ENCODE measurements at regions not wholly inside any gene's neighbourhood (a gene's known extent, or its start where the extent isn't known, plus 50 kb on each side); places are given as distances from the start of the nearest gene placed in this dataset.

- H3K27ac ChIP-seq (ENCODE audit: low read depth in 1 of 3, low read length in 2 of 3) = peak overlapping the region in 1 of 3 donors; percentile 35
- peaks cover 0 to 13% of the 10 kb centered on the region in 2 donors for H3K9me3 ChIP-seq (ENCODE audit: control insufficient read depth in 2 of 2, insufficient read depth in 1 of 2, low read depth in 1 of 2, low read length in 1 of 2)
- 18 to 30% (median 30%) methylated on average over 21 of the region's 21 CpGs for WGBS, 3 donors
- peak; percentile 74 to 86 for DNase-seq
- H3K27me3 ChIP-seq (ENCODE audit: control insufficient read depth in 3 of 3, insufficient read depth in 3 of 3, low read length in 3 of 3) = peaks cover 0 to 2% (median 0%) of the 10 kb centered on the region in 3 donors
- H3K36me3 ChIP-seq (ENCODE audit: control insufficient read depth in 3 of 3, insufficient read depth in 2 of 3, low read depth in 1 of 3, low read length in 3 of 3) = no peaks in the 10 kb centered on the region
- peaks cover 0 to 62% (median 12%) of the 10 kb centered on the region in 3 donors for H3K4me1 ChIP-seq (ENCODE audit: control insufficient read depth in 3 of 3, insufficient read depth in 2 of 3, low read depth in 1 of 3, low read length in 2 of 3)
- no peak for FAIRE-seq
- H3K4me3 ChIP-seq (ENCODE audit: low read depth in 1 of 3, low read length in 3 of 3) = no peak overlapping the region
Measured at GRCh38 chr14:100662879-100663760, 63.6 kb upstream of the DLK1 start.

- 47 to 70% (median 56%) methylated on average over 2 to 3 of the region's 3 CpGs for WGBS, 3 donors
- H3K27ac ChIP-seq (ENCODE audit: low read depth in 1 of 3, low read length in 2 of 3) = no peak overlapping the region
Measured at GRCh38 chr14:100663761-100664052, 63.0 kb upstream of the DLK1 start.

GRCh38 chr14:100664231-100664630, 62.5 kb upstream of the DLK1 start:
- no peak overlapping the region for H3K4me3 ChIP-seq (ENCODE audit: low read depth in 1 of 3, low read length in 3 of 3)
- H3K36me3 ChIP-seq (ENCODE audit: control insufficient read depth in 3 of 3, insufficient read depth in 2 of 3, low read depth in 1 of 3, low read length in 3 of 3) = no peaks in the 10 kb centered on the region
- peaks cover 0 to 13% of the 10 kb centered on the region in 2 donors for H3K9me3 ChIP-seq (ENCODE audit: control insufficient read depth in 2 of 2, insufficient read depth in 1 of 2, low read depth in 1 of 2, low read length in 1 of 2)
- no peak overlapping the region for H3K27ac ChIP-seq (ENCODE audit: low read depth in 1 of 3, low read length in 2 of 3)
- peaks cover 0 to 2% (median 0%) of the 10 kb centered on the region in 3 donors for H3K27me3 ChIP-seq (ENCODE audit: control insufficient read depth in 3 of 3, insufficient read depth in 3 of 3, low read length in 3 of 3)
- DNase-seq = no peak
- WGBS, 3 donors = 68 to 75% (median 70%) methylated on average over 5 of the region's 5 CpGs
- H3K4me1 ChIP-seq (ENCODE audit: control insufficient read depth in 3 of 3, insufficient read depth in 2 of 3, low read depth in 1 of 3, low read length in 2 of 3) = peaks cover 3 to 62% (median 18%) of the 10 kb centered on the region in 3 donors
- no peak for FAIRE-seq

More at GRCh38 chr14:100663761-100664052, 63.0 kb upstream of the DLK1 start:
- no peak overlapping the region for H3K4me3 ChIP-seq (ENCODE audit: low read depth in 1 of 3, low read length in 3 of 3)
- peaks cover 0 to 2% (median 0%) of the 10 kb centered on the region in 3 donors for H3K27me3 ChIP-seq (ENCODE audit: control insufficient read depth in 3 of 3, insufficient read depth in 3 of 3, low read length in 3 of 3)
- DNase-seq = no peak
- H3K4me1 ChIP-seq (ENCODE audit: control insufficient read depth in 3 of 3, insufficient read depth in 2 of 3, low read depth in 1 of 3, low read length in 2 of 3) = peaks cover 0 to 62% (median 18%) of the 10 kb centered on the region in 3 donors
- no peak for FAIRE-seq
- H3K9me3 ChIP-seq (ENCODE audit: control insufficient read depth in 2 of 2, insufficient read depth in 1 of 2, low read depth in 1 of 2, low read length in 1 of 2) = peaks cover 0 to 13% of the 10 kb centered on the region in 2 donors
- no peaks in the 10 kb centered on the region for H3K36me3 ChIP-seq (ENCODE audit: control insufficient read depth in 3 of 3, insufficient read depth in 2 of 3, low read depth in 1 of 3, low read length in 3 of 3)

- H3K27ac ChIP-seq (ENCODE audit: low read depth in 1 of 3, low read length in 2 of 3) = peak overlapping the region in 1 of 3 donors; percentile 51
- no peaks in the 10 kb centered on the region for H3K36me3 ChIP-seq (ENCODE audit: control insufficient read depth in 3 of 3, insufficient read depth in 2 of 3, low read depth in 1 of 3, low read length in 3 of 3)
- H3K4me3 ChIP-seq (ENCODE audit: low read depth in 1 of 3, low read length in 3 of 3) = no peak overlapping the region
- no peak for DNase-seq
- WGBS, 3 donors = 45 to 50% (median 47%) methylated on average over 14 of the region's 14 CpGs
- peaks cover 0 to 4% (median 2%) of the 10 kb centered on the region in 3 donors for H3K27me3 ChIP-seq (ENCODE audit: control insufficient read depth in 3 of 3, insufficient read depth in 3 of 3, low read length in 3 of 3)
- H3K4me1 ChIP-seq (ENCODE audit: control insufficient read depth in 3 of 3, insufficient read depth in 2 of 3, low read depth in 1 of 3, low read length in 2 of 3) = peaks cover 3 to 62% (median 20%) of the 10 kb centered on the region in 3 donors
- no peak for FAIRE-seq
- H3K9me3 ChIP-seq (ENCODE audit: control insufficient read depth in 2 of 2, insufficient read depth in 1 of 2, low read depth in 1 of 2, low read length in 1 of 2) = peaks cover 0 to 10% of the 10 kb centered on the region in 2 donors
Measured at GRCh38 chr14:100664841-100665510, 61.7 kb upstream of the DLK1 start.

GRCh38 chr14:100665511-100666032, 61.1 kb upstream of the DLK1 start:
- DNase-seq (peak; percentile 82 to 93), FAIRE-seq (no peak)

GRCh38 chr14:100666403-100666802, 60.3 kb upstream of the DLK1 start:
- DNase-seq (peak in 1 of 2 donors; percentile 62), FAIRE-seq (no peak)
- Histone ChIP-seq H3K27me3 (ENCODE audit: control insufficient read depth in 3 of 3, insufficient read depth in 3 of 3, low read length in 3 of 3) (peaks cover 0 to 16% (median 2%) of the 10 kb centered on the region in 3 donors), H3K36me3 (ENCODE audit: control insufficient read depth in 3 of 3, insufficient read depth in 2 of 3, low read depth in 1 of 3, low read length in 3 of 3) (no peaks in the 10 kb centered on the region), H3K9me3 (ENCODE audit: control insufficient read depth in 2 of 2, insufficient read depth in 1 of 2, low read depth in 1 of 2, low read length in 1 of 2) (peaks cover 0 to 5% of the 10 kb centered on the region in 2 donors), H3K4me1 (ENCODE audit: control insufficient read depth in 3 of 3, insufficient read depth in 2 of 3, low read depth in 1 of 3, low read length in 2 of 3) (peaks cover 3 to 74% (median 20%) of the 10 kb centered on the region in 3 donors), H3K27ac (ENCODE audit: low read depth in 1 of 3, low read length in 2 of 3) (peak overlapping the region in 1 of 3 donors; percentile 51), H3K4me3 (ENCODE audit: low read depth in 1 of 3, low read length in 3 of 3) (no peak overlapping the region)
- 39 to 78% (median 46%) methylated on average over 3 of the region's 3 CpGs for WGBS, 3 donors

More at GRCh38 chr14:100665511-100666032, 61.1 kb upstream of the DLK1 start:
- Histone ChIP-seq H3K27ac (ENCODE audit: low read depth in 1 of 3, low read length in 2 of 3) (peak overlapping the region; percentile 16 to 51 (median 17)), H3K4me1 (ENCODE audit: control insufficient read depth in 3 of 3, insufficient read depth in 2 of 3, low read depth in 1 of 3, low read length in 2 of 3) (peaks cover 3 to 68% (median 20%) of the 10 kb centered on the region in 3 donors), H3K4me3 (ENCODE audit: low read depth in 1 of 3, low read length in 3 of 3) (no peak overlapping the region), H3K27me3 (ENCODE audit: control insufficient read depth in 3 of 3, insufficient read depth in 3 of 3, low read length in 3 of 3) (peaks cover 0 to 9% (median 2%) of the 10 kb centered on the region in 3 donors), H3K9me3 (ENCODE audit: control insufficient read depth in 2 of 2, insufficient read depth in 1 of 2, low read depth in 1 of 2, low read length in 1 of 2) (peaks cover 0 to 5% of the 10 kb centered on the region in 2 donors), H3K36me3 (ENCODE audit: control insufficient read depth in 3 of 3, insufficient read depth in 2 of 3, low read depth in 1 of 3, low read length in 3 of 3) (no peaks in the 10 kb centered on the region)
- WGBS, 3 donors = 13 to 45% (median 37%) methylated on average over 11 of the region's 11 CpGs

- H3K4me3 ChIP-seq (ENCODE audit: low read depth in 1 of 3, low read length in 3 of 3) = no peak overlapping the region
- H3K27me3 ChIP-seq (ENCODE audit: control insufficient read depth in 3 of 3, insufficient read depth in 3 of 3, low read length in 3 of 3) = peaks cover 0 to 18% (median 2%) of the 10 kb centered on the region in 3 donors
- 84 to 90% (median 87%) methylated on average over 10 of the region's 10 CpGs for WGBS, 3 donors
- DNase-seq (no peak), FAIRE-seq (no peak)
- peaks cover 3 to 74% (median 20%) of the 10 kb centered on the region in 3 donors for H3K4me1 ChIP-seq (ENCODE audit: control insufficient read depth in 3 of 3, insufficient read depth in 2 of 3, low read depth in 1 of 3, low read length in 2 of 3)
- H3K36me3 ChIP-seq (ENCODE audit: control insufficient read depth in 3 of 3, insufficient read depth in 2 of 3, low read depth in 1 of 3, low read length in 3 of 3) = no peaks in the 10 kb centered on the region
- H3K27ac ChIP-seq (ENCODE audit: low read depth in 1 of 3, low read length in 2 of 3) = peak overlapping the region in 1 of 3 donors; percentile 51
- H3K9me3 ChIP-seq (ENCODE audit: control insufficient read depth in 2 of 2, insufficient read depth in 1 of 2, low read depth in 1 of 2, low read length in 1 of 2) = peaks cover 0 to 5% of the 10 kb centered on the region in 2 donors
Measured at GRCh38 chr14:100666851-100667250, 59.8 kb upstream of the DLK1 start.

- FAIRE-seq (no peak), DNase-seq (no peak)
- no peak overlapping the region for H3K27ac ChIP-seq (ENCODE audit: low read depth in 1 of 3, low read length in 2 of 3)
- H3K4me1 ChIP-seq (ENCODE audit: control insufficient read depth in 3 of 3, insufficient read depth in 2 of 3, low read depth in 1 of 3, low read length in 2 of 3) = peaks cover 3 to 80% (median 20%) of the 10 kb centered on the region in 3 donors
- H3K4me3 ChIP-seq (ENCODE audit: low read depth in 1 of 3, low read length in 3 of 3) = no peak overlapping the region
- peaks cover 0 to 26% (median 2%) of the 10 kb centered on the region in 3 donors for H3K27me3 ChIP-seq (ENCODE audit: control insufficient read depth in 3 of 3, insufficient read depth in 3 of 3, low read length in 3 of 3)
- peaks cover 0 to 5% of the 10 kb centered on the region in 2 donors for H3K9me3 ChIP-seq (ENCODE audit: control insufficient read depth in 2 of 2, insufficient read depth in 1 of 2, low read depth in 1 of 2, low read length in 1 of 2)
- H3K36me3 ChIP-seq (ENCODE audit: control insufficient read depth in 3 of 3, insufficient read depth in 2 of 3, low read depth in 1 of 3, low read length in 3 of 3) = no peaks in the 10 kb centered on the region
- WGBS, 3 donors = 83 to 85% (median 83%) methylated on average over 19 of the region's 19 CpGs
Measured at GRCh38 chr14:100667656-100668055, 59.0 kb upstream of the DLK1 start.

Measured in small intestine (tissue), 7 donors.